IMR-90 (cell line): ENCODE measurements at regions not wholly inside any gene's neighbourhood (a gene's known extent, or its start where the extent isn't known, plus 50 kb on each side); places are given as distances from the start of the nearest gene placed in this dataset.
A peak's percentile ranks its signal among the peaks of the same experiment; 100 is the strongest.

Source experiments
- ATAC-seq: fragments of 200-7000 bp; cut with Tn5 transposase; 2 replicates; pipeline ENCODE4 v1.9.1; 2020; ENCODE audit warnings: low read depth, mild to moderate bottlenecking, moderate library complexity
- BruUV-seq: library from RNA; stranded (reverse); fragments of 400-500 nt; replicated peaks from 2 replicates; lab custom pipeline; 2021; lab: Mats Ljungman, UMichigan
- CTCF ChIA-PET: fragments of 300-600 bp; formaldehyde crosslinking; extraction: SDS; loops from one replicate; lab custom pipeline; 2021; ENCODE audit warnings: antibody characterized with exemption; lab: Yijun Ruan, JAX
- POLR2A ChIA-PET: fragments of 300-600 bp; sonication (Branson Sonifier 250); formaldehyde crosslinking; loops from one replicate; lab custom pipeline; 2022; ENCODE audit warnings: antibody characterized with exemption; ENCODE audit not compliant: unreplicated experiment; lab: Charles Lee
- DNase-seq: peaks from one replicate; pipeline ENCODE4 v3.0.0; 2013
- H2AFZ ChIP-seq: replicated peaks from 2 replicates; pipeline ENCODE3; 2013; ENCODE audit warnings: low read length, mild to moderate bottlenecking; ENCODE audit not compliant: poor library complexity
- H2AK5ac ChIP-seq: 2 replicates; pipeline ENCODE4 v1.6.1; 2013; ENCODE audit warnings: low read depth, low read length, inconsistent platforms
- H2AK9ac ChIP-seq: replicated peaks from 2 replicates; pipeline ENCODE3; 2013; ENCODE audit warnings: mild to moderate bottlenecking, low read depth, low read length, moderate library complexity; ENCODE audit not compliant: poor library complexity
- H2BK120ac ChIP-seq: 2 replicates; pipeline ENCODE4 v1.6.1; 2013; ENCODE audit warnings: low read depth, low read length, inconsistent platforms
- H2BK15ac ChIP-seq: 3 replicates; pipeline ENCODE4 v1.6.1; 2013; ENCODE audit warnings: low read depth, low read length, inconsistent platforms
- H2BK20ac ChIP-seq: 2 replicates; pipeline ENCODE4 v1.6.1; 2013; ENCODE audit warnings: low read depth, mild to moderate bottlenecking, inconsistent platforms, low read length, moderate library complexity
- H2BK5ac ChIP-seq: 2 replicates; pipeline ENCODE4 v1.6.1; 2013; ENCODE audit warnings: mild to moderate bottlenecking, low read depth, low read length, inconsistent platforms; ENCODE audit not compliant: poor library complexity, severe bottlenecking
- H3K14ac ChIP-seq: replicated peaks from 2 replicates; pipeline ENCODE4 v1.6.1; 2013; ENCODE audit warnings: low read depth, low read length, inconsistent platforms
- H3K18ac ChIP-seq: 2 replicates; pipeline ENCODE4 v1.6.1; 2013; ENCODE audit warnings: low read depth, low read length, control low read depth
- H3K23ac ChIP-seq: 2 replicates; pipeline ENCODE4 v1.6.1; 2013; ENCODE audit warnings: low read depth, low read length, inconsistent platforms
- H3K27ac ChIP-seq: 2 replicates; pipeline ENCODE4 v1.5.1; 2013; ENCODE audit warnings: mild to moderate bottlenecking, control low read depth, low read length; ENCODE audit not compliant: insufficient read depth
- H3K27me3 ChIP-seq: 2 replicates; pipeline ENCODE4 v1.6.1; 2013; ENCODE audit warnings: low read length; ENCODE audit not compliant: control insufficient read depth, insufficient read depth
- H3K36me3 ChIP-seq: 2 replicates; pipeline ENCODE4 v1.6.1; 2013; ENCODE audit warnings: low read length, mixed read lengths; ENCODE audit not compliant: control insufficient read depth, insufficient read depth
- H3K4ac ChIP-seq: 2 replicates; pipeline ENCODE4 v1.6.1; 2013; ENCODE audit warnings: low read depth, low read length, inconsistent platforms
- H3K4me1 ChIP-seq: 2 replicates; pipeline ENCODE4 v1.6.1; 2013; ENCODE audit warnings: low read length, mixed read lengths; ENCODE audit not compliant: control insufficient read depth, insufficient read depth
- H3K4me2 ChIP-seq: 2 replicates; pipeline ENCODE4 v1.6.1; 2013; ENCODE audit warnings: low read depth, mild to moderate bottlenecking, control low read depth, low read length, moderate library complexity
- H3K4me3 ChIP-seq: 2 replicates; pipeline ENCODE4 v1.5.1; 2013; ENCODE audit warnings: low read depth, mild to moderate bottlenecking, control low read depth, low read length, moderate library complexity; ENCODE audit not compliant: insufficient read depth
- H3K56ac ChIP-seq: 2 replicates; pipeline ENCODE4 v1.6.1; 2013; ENCODE audit warnings: low read length, inconsistent platforms; ENCODE audit not compliant: insufficient read depth; ENCODE audit errors: extremely low read depth
- H3K79me1 ChIP-seq, 2 experiments: 2 replicates each; pipeline ENCODE4 v1.6.1; 2013; ENCODE audit warnings: low read length in 2 of 2, inconsistent platforms in 1 of 2, low read depth in 1 of 2
- H3K9ac ChIP-seq: 2 replicates; pipeline ENCODE4 v1.6.1; 2013; ENCODE audit warnings: low read depth, low read length, control low read depth
- H3K9me1 ChIP-seq: 2 replicates; pipeline ENCODE4 v1.6.1; 2013; ENCODE audit warnings: low read length, inconsistent platforms; ENCODE audit not compliant: insufficient read depth
- H3K9me3 ChIP-seq: 2 replicates; pipeline ENCODE4 v1.6.1; 2013; ENCODE audit warnings: low read length; ENCODE audit not compliant: control insufficient read depth, insufficient read depth
- H4K20me1 ChIP-seq: 2 replicates; pipeline ENCODE4 v1.6.1; 2013; ENCODE audit warnings: low read length, inconsistent platforms; ENCODE audit not compliant: insufficient read depth
- H4K5ac ChIP-seq: 2 replicates; pipeline ENCODE4 v1.6.1; 2013; ENCODE audit warnings: mild to moderate bottlenecking, low read depth, low read length, control low read depth
- H4K8ac ChIP-seq, 2 experiments: 2 replicates each; pipeline ENCODE4 v1.6.1; 2013; ENCODE audit warnings: low read depth in 2 of 2, low read length in 2 of 2, control low read depth in 1 of 2, inconsistent platforms in 1 of 2
- H4K91ac ChIP-seq: 2 replicates; pipeline ENCODE4 v1.6.1; 2013; ENCODE audit warnings: low read depth, low read length, inconsistent platforms; ENCODE audit not compliant: insufficient read depth
- BHLHE40 ChIP-seq: fragments of 150-350 bp; IDR thresholded peaks from 2 replicates; pipeline ENCODE4 v1.6.1; 2016; ENCODE audit warnings: mild to moderate bottlenecking, low read depth, low read length
- CEBPB ChIP-seq: IDR thresholded peaks from 2 replicates; pipeline ENCODE4 v1.6.1; 2012; ENCODE audit warnings: low read depth, low read length, improper control_type of control experiment
- CHD1 ChIP-seq: IDR thresholded peaks from 2 replicates; pipeline ENCODE4 v1.6.1; 2012; ENCODE audit warnings: low read depth, low read length, improper control_type of control experiment
- FOS ChIP-seq: fragments of 150-350 bp; IDR thresholded peaks from 2 replicates; pipeline ENCODE4 v1.6.1; 2016; ENCODE audit warnings: low read depth, low read length
- MAFK ChIP-seq: IDR thresholded peaks from 2 replicates; pipeline ENCODE4 v1.6.1; 2012; ENCODE audit warnings: low read depth, low read length, improper control_type of control experiment
- MAZ ChIP-seq: IDR thresholded peaks from 2 replicates; pipeline ENCODE4 v1.6.1; 2012; ENCODE audit warnings: low read depth, mild to moderate bottlenecking, low read length, improper control_type of control experiment, moderate library complexity, borderline replicate concordance
- POLR2A ChIP-seq: IDR thresholded peaks from 2 replicates; pipeline ENCODE4 v1.6.1; 2012; ENCODE audit warnings: mild to moderate bottlenecking, low read depth, low read length
- RAD21 ChIP-seq: IDR thresholded peaks from 2 replicates; pipeline ENCODE4 v1.6.1; 2012; ENCODE audit warnings: low read length, improper control_type of control experiment
- RCOR1 ChIP-seq: IDR thresholded peaks from 2 replicates; pipeline ENCODE4 v1.6.1; 2012; ENCODE audit warnings: mild to moderate bottlenecking, low read length, improper control_type of control experiment; ENCODE audit not compliant: insufficient replicate concordance
- RFX5 ChIP-seq: IDR thresholded peaks from 2 replicates; pipeline ENCODE4 v1.8.0; 2012; ENCODE audit warnings: low read depth, mild to moderate bottlenecking, low read length, moderate library complexity
- SMC3 ChIP-seq: fragments of 150-350 bp; IDR thresholded peaks from 2 replicates; pipeline ENCODE4 v1.6.1; 2016; ENCODE audit warnings: low read depth, mild to moderate bottlenecking, antibody characterized with exemption, low read length, moderate library complexity
- WGBS, 2 experiments: methylation state at CpG; one replicate each; pipeline versions ENCODE4 v1.1.5 to v1.1.7; 2013; ENCODE audit warnings: missing lambda C conversion rate in 2 of 2; ENCODE audit not compliant: insufficient read length in 1 of 2; ENCODE audit errors: extremely low coverage in 2 of 2; 5-methylcytosine and 5-hydroxymethylcytosine counted together
- dilution Hi-C: fragments of 300-500 bp; cut with HindIII; formaldehyde crosslinking; loops from one replicate; pipeline ENCODE4 v1.14.3; 2018; ENCODE audit warnings: low sequenced_read_pairs; ENCODE audit not compliant: unreplicated experiment
- in situ Hi-C: fragments of 300-500 bp; cut with MboI; formaldehyde crosslinking; loops from 3 replicates; pipeline ENCODE4 v1.14.3; 2019; ENCODE audit warnings: low sequenced_read_pairs, inconsistent platforms, mixed read lengths
- intact Hi-C: fragments of 100-400 bp; cut with micrococcal nuclease; formaldehyde crosslinking; loops from 2 replicates; pipeline ENCODE4 v1.10.0; 2022
- TF ChIP-seq, protein P1 (sequence below): fragments of 150-350 bp; IDR thresholded peaks from 2 replicates; pipeline ENCODE4 v1.6.1; 2017; ENCODE audit warnings: mild to moderate bottlenecking, antibody characterized with exemption, low read length, low read depth
- TF ChIP-seq, protein P2 (sequence below): fragments of 150-350 bp; IDR thresholded peaks from 2 replicates; pipeline ENCODE4 v1.6.1; 2016; ENCODE audit warnings: low read depth, mild to moderate bottlenecking, low read length, moderate library complexity, borderline replicate concordance
- TF ChIP-seq, protein P3 (sequence below): conservative IDR thresholded peaks from 2 replicates; pipeline ENCODE4 v1.5.1; 2012; ENCODE audit warnings: mild to moderate bottlenecking, low read depth, low read length, improper control_type of control experiment

DNA sequence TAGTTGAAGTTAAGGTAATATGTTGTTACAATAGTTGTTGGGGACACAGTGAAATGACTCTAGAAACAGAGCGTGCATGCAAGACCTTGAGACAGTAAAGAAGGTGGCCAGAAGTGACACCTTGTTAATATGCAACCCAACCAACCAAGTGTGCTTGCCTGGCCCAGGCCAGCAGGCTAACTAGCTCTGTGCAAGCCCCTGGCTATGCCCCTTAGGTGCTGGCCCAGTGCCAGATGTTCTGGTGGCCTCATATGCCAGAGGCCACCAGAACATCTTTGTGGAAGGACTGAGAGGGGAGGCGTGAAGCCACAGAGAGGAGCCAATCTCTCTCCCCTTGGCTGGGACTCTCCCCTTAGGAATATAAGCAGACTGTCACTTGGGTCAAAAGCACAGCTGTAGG is 111.2 kb upstream of the JUN start:
- H3K79me1 ChIP-seq = no peaks in the 10 kb centered on the region
- H4K5ac ChIP-seq = no peak overlapping the region
- TF ChIP-seq, protein P1, sequence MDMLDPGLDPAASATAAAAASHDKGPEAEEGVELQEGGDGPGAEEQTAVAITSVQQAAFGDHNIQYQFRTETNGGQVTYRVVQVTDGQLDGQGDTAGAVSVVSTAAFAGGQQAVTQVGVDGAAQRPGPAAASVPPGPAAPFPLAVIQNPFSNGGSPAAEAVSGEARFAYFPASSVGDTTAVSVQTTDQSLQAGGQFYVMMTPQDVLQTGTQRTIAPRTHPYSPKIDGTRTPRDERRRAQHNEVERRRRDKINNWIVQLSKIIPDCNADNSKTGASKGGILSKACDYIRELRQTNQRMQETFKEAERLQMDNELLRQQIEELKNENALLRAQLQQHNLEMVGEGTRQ = no peak
- TF ChIP-seq SMC3 = no peak
- no peak for TF ChIP-seq CEBPB
- TF ChIP-seq POLR2A = no peak
- no peak for TF ChIP-seq BHLHE40
- TF ChIP-seq RCOR1 = no peak
- no peak for TF ChIP-seq RFX5
- no peak for TF ChIP-seq MAZ
- no peak for TF ChIP-seq CHD1
- TF ChIP-seq, protein P2, sequence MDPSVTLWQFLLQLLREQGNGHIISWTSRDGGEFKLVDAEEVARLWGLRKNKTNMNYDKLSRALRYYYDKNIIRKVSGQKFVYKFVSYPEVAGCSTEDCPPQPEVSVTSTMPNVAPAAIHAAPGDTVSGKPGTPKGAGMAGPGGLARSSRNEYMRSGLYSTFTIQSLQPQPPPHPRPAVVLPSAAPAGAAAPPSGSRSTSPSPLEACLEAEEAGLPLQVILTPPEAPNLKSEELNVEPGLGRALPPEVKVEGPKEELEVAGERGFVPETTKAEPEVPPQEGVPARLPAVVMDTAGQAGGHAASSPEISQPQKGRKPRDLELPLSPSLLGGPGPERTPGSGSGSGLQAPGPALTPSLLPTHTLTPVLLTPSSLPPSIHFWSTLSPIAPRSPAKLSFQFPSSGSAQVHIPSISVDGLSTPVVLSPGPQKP = no peak
- TF ChIP-seq FOS = no peak
- TF ChIP-seq MAFK = no peak
- TF ChIP-seq, protein P3, sequence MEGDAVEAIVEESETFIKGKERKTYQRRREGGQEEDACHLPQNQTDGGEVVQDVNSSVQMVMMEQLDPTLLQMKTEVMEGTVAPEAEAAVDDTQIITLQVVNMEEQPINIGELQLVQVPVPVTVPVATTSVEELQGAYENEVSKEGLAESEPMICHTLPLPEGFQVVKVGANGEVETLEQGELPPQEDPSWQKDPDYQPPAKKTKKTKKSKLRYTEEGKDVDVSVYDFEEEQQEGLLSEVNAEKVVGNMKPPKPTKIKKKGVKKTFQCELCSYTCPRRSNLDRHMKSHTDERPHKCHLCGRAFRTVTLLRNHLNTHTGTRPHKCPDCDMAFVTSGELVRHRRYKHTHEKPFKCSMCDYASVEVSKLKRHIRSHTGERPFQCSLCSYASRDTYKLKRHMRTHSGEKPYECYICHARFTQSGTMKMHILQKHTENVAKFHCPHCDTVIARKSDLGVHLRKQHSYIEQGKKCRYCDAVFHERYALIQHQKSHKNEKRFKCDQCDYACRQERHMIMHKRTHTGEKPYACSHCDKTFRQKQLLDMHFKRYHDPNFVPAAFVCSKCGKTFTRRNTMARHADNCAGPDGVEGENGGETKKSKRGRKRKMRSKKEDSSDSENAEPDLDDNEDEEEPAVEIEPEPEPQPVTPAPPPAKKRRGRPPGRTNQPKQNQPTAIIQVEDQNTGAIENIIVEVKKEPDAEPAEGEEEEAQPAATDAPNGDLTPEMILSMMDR = no peak
- no peak for TF ChIP-seq RAD21
- H3K4me2 ChIP-seq = no peak overlapping the region
- DNase-seq (no peak), ATAC-seq (no peak)
- H3K56ac ChIP-seq = no peak overlapping the region
- CTCF ChIA-PET = interaction anchor here (1.6 kb wide), 1 partner anchor 16 kb away, joined by 4 read pairs; no protein-coding TSS in a partner anchor
- no peaks in the 10 kb centered on the region for H3K9me3 ChIP-seq
- H3K36me3 ChIP-seq = no peaks in the 10 kb centered on the region
- H2AFZ ChIP-seq = peak overlapping the region; percentile 77
- no peak overlapping the region for H3K14ac ChIP-seq
- no peaks in the 10 kb centered on the region for H4K20me1 ChIP-seq
- H3K4ac ChIP-seq = peak overlapping the region; percentile 64; the same call in 1 of the 2 replicates
- 0 out of 3 replicates have a peak overlapping the region, but pooled peaks have one; percentile 38 for H2BK15ac ChIP-seq
- H2AK9ac ChIP-seq = no peak overlapping the region
- H3K4me3 ChIP-seq = no peak overlapping the region
- no peaks in the 10 kb centered on the region for H3K27me3 ChIP-seq
- no peak overlapping the region for H3K23ac ChIP-seq
- H2AK5ac ChIP-seq = peak overlapping the region; percentile 51; the same call in 1 of the 2 replicates
- in situ Hi-C loops (no loop called here), intact Hi-C loops (loop anchor here (5.0 kb wide), 1 partner anchor 153 kb away; no protein-coding TSS in a partner anchor), dilution Hi-C loops (no loop called here)
- H4K91ac ChIP-seq = peak overlapping the region; percentile 15
- no peak overlapping the region for H3K27ac ChIP-seq
- peaks cover 10% of the 10 kb centered on the region for H3K9me1 ChIP-seq
- peak overlapping the region; percentile 40 for H2BK120ac ChIP-seq
- no CpG with 5 or more reads among the region's 2 CpGs for WGBS, 2 experiments
- no peak overlapping the region for H3K18ac ChIP-seq
- no peak overlapping the region for H2BK5ac ChIP-seq
- peak overlapping the region; percentile 64; the same call in 1 of the 2 replicates for H2BK20ac ChIP-seq
- no TSS peak for BruUV-seq
- POLR2A ChIA-PET = no interaction called here
- H3K4me1 ChIP-seq = peaks cover 16% of the 10 kb centered on the region
- H3K9ac ChIP-seq = no peak overlapping the region
- H4K8ac ChIP-seq = peak overlapping the region in 1 of 2 experiments; percentile 13; a peak in 1 of 4 replicates
